HT-29 (cell line): ENCODE measurements at regions not wholly inside any gene's neighbourhood (a gene's known extent, or its start where the extent isn't known, plus 50 kb on each side); places are given as distances from the start of the nearest gene placed in this dataset.

ENCODE experiments used
- DNase-seq: peaks from one replicate; pipeline ENCODE4 v3.0.0-alpha.2; 2015; ENCODE audit warnings: low spot score

GRCh38 chr2:145168091-145168490, 648.2 kb upstream of the ZEB2 start:
- no peak for DNase-seq

DNA sequence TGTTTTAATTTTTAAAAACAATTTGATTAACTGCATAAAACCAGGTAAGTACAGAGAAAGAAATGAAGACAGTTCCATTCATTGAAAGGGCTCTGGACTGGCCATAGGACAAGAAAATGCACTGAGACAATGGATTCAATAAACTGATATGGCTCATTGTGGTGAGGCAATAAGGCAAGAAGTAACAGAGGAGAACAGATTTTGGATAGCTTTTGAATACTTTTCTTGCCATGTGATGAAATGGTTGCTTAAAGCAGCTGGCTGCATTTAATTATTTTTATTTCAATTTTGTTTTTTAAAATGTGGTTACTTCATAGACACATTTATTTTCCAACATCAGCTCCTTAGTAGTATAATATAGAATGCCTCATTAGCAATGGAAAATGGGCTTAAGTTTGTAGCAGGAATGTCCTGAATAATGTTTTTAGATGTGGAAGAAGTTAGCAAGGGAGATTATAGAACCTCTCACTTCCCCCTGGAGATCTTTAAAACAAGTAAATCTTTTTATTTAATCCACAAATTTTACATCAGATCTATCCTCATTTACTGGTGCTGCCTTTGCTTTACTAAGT, 646.9 kb upstream of the ZEB2 start:
- no peak for DNase-seq

DNA sequence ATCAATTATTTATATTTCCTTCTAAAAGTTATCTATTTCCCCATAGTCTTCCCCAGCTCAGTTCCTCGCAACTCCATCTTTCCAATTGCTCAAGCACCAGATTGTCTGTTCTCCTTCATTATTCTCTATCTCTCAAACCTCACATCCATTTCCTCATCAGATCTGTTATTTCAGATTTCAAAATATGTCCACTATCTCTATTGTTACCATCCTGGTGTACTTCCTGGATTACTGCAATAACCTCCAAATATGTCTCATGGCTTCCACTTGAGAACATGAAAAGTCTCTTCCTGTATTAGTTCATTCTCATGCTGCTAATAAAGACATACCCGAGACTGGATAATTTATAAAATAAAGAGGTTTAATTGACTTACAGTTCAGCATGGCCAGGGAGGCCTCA, 641.7 kb upstream of the ZEB2 start:
- DNase-seq = no peak

GRCh38 chr2:145160855-145161254, 640.9 kb upstream of the ZEB2 start:
- DNase-seq = no peak

- no peak for DNase-seq
Measured at GRCh38 chr2:145159676-145160075, 639.8 kb upstream of the ZEB2 start.

DNA sequence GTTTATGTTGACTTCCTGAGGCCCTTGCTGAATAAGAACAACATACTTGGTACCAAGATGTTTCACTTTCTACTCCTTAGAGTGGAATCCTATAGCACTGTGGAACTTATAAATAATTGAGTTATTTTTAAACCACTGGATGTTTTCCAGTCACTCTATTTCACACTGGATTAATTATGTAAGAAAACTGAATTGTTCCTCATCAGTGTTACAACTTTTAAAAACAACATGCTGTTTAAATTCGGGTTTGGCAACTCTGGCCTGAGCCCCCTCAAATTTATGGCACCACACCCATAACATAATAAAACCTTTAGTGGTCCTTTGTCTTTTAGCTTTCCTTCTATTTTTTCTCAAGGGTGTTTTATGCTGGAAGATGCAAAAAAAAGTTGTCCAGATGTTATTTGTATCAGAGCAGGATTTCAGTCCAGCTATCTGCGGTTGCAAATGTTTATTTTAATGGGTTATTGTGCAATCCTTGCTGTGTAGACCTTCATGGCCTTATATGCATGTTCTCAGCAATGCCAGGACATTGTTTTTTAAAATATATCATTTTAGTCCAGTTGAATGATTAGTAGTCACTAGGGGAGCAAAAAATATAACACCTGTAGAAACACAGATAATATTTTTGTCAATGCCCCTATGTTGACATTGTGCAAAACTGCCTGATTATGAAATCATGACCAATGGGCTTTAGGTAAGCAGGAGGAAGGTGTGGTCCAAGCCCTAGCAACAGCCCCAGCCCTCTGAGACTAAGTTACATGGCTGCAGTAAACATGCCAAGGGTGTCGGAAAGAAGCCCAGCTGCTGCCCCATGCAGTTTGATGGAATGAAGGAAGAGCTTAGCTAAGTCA, 638.0 kb upstream of the ZEB2 start:
- peak; percentile 3 for DNase-seq

GRCh38 chr2:145157036-145157675, 637.2 kb upstream of the ZEB2 start:
- no peak for DNase-seq

DNA sequence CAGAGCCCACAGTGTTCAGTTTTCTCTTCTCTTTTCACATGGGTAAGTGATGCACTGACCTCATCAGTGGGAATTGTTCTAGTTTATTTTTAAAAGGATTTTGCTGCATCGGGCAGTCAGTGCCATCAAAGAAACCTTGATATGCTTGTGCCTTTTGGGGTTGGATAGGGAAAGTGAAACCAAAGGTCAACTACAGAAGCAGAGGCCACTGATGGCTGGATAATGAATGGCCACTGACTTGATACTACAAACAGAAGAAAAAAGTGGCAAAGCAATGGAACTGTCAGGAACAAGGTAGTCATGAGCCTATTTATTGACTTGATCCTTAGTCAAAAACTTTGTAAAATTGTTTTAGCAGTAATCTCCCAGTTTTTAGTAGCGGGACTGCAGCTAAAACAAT, 636.3 kb upstream of the ZEB2 start:
- no peak for DNase-seq

DNA sequence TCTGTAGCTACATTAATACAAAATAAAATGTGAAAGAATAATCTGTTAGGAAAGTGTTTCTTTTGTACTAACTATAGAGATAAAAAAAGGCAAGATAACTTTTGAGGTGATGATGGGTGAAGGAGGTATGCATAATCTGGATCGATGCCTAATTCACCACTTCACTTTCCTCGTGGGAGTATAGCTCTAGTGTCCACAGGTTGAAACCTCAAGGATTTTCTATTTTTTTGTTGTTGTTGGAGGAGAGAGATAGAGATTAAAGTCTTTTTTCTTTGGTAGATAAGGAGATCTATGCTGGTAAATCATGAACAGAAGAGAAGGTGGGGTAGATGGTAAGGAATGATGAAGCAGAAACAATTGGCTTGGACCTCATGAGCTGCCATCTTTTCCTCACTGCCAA, 635.3 kb upstream of the ZEB2 start:
- no peak for DNase-seq

- no peak for DNase-seq
Measured at GRCh38 chr2:145154731-145155130, 634.8 kb upstream of the ZEB2 start.

DNA sequence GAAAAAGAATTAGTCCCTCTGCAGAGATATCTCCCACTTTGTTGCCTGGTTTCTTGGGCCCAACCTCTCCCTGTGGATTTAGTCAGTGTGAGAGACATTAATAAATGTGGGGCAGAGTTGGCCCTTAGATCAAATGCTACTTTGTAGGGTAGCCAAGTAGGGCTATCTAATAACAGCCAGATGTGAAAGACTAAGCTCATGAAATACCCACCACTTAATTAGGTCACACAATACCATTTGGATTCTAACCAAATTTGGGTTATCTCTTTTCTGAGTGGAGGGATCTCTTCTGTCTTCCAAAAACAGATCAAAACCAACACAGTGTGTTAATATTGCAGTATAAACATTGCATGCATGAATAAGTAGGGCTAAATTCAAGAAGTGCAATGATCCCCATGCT, 626.8 kb upstream of the ZEB2 start:
- no peak for DNase-seq

GRCh38 chr2:145144131-145144728, 624.3 kb upstream of the ZEB2 start:
- DNase-seq = no peak

DNA sequence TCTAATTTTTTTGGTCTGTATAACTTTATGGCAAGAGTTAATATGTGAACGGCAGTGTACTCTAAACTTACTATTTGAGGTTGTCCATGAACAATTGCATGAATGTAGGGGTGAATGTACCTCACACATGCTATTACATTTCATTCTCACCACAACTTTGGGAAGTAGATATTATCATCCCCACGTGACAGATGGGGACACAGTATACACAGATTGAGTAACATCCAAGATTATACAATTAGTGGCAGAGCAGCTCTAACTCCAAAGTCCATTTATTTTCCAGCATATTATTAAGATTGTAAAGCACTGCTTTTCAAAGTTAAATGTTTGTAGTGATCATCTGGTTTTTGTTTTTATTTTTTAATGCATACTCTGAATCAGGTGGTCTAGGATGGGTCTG, 622.1 kb upstream of the ZEB2 start:
- DNase-seq = no peak

DNA sequence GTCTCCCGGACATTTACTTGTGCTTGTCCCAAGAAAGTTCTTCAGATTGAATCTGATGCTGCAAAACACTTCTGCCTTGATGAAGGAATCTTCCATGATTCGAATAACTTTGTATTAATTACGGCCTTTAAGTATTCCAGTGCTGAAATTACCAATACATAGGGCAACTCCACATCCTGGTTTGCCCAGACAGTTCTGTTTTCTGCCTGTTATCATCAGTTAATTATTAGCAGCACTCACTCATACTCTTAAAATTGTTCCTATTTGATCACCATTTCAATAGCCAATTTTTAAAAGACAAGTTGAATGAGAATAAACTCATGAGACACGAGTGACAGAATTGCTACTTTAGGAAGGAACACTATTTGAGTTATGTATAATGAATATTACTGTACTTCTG, 620.7 kb upstream of the ZEB2 start:
- no peak for DNase-seq

DNA sequence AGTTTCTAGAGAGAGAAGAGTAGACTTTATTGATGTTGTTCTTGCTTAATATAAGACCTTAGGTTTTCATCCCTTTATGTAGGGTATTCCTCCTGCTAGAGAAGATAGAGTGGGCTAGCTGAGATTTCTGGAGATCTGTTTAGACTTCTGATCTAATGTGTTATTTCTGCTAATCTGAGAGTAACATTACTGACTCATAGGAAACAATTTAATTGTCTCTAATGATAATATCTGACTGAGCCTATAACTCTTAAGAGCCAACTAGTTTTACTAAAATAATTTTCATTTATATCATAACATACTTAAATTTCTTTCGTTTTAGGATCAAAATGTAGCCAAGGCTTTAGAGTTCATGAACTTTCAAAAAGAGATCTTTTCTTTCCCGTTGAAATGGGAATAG, 618.7 kb upstream of the ZEB2 start:
- DNase-seq = no peak

- DNase-seq = no peak
Measured at GRCh38 chr2:145137901-145138300, 618.0 kb upstream of the ZEB2 start.

DNA sequence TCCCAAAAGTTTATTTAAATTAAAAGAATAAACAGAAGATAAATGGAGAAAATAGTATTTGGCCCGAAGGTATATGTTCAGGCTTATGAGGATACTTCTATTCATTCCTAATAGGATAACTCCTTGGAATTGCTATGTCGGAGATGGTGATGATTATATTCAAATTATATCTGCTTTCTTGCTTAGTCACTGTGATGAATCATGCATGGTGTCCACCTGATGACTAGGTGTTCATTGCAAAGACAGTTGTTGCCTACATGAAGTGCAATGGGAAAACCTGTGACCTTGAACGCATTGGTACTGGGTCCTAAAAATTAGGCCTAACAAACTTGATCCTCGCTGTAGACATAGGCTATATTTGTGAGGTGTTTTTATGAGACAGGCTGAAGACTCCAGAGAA, 617.3 kb upstream of the ZEB2 start:
- DNase-seq = no peak

- no peak for DNase-seq
Measured at GRCh38 chr2:145136702-145137101, 616.8 kb upstream of the ZEB2 start.

DNA sequence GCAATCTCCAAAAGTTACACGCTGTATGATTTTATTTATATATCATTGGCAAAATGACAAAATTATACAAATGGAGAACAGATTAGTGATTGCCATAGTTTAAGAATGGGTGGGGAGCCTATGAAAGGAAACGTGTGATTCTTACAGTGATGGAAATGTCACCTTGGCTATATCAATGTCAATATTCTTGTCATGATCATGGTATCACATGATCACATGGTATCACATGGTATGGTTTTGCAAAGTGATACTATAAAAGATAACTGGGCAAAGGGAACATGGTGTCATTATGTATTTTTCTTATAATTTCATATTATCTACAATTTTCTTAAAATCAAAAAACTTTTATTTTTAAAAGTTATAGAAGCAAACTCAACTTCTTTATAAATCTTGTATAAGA, 606.2 kb upstream of the ZEB2 start:
- no peak for DNase-seq

- DNase-seq = no peak
Measured at GRCh38 chr2:145124085-145124484, 604.2 kb upstream of the ZEB2 start.

DNA sequence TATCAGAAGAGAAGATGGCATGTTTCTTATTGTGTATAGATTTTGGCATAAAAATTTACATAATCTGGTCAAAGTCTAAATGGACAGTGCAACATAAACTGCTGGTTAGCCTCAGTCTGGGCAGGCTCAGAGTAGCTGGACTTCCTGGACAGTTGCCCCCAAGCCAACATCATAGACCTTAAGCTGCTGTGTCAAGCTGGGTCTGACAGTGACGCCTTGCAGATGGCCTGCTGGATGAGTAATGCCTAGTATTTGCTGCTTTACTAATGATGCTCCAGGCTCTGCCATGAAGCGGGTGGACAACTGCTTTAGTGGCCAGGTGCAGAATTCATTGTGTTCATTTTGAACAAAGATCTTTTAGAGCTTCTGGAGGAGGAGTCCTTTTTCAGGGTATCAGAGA, 603.7 kb upstream of the ZEB2 start:
- DNase-seq = no peak

GRCh38 chr2:145119225-145119624, 599.3 kb upstream of the ZEB2 start:
- no peak for DNase-seq
